ENCODE measurements at regions not wholly inside any gene's neighbourhood (a gene's known extent, or its start where the extent isn't known, plus 50 kb on each side); places are given as distances from the start of the nearest gene placed in this dataset.

- no peak overlapping the region for H3K4me3 ChIP-seq (replicated peaks in 1 of 2; ENCODE audit: low read depth in 2 of 2, low read length in 2 of 2)
- no peak for TF ChIP-seq CTCF (IDR thresholded peaks at IDR 0.05; ENCODE audit: low read depth, low read length)
- DNase-seq (ENCODE audit: low read depth in 2 of 2) = no peak
Measured at GRCh38 chr7:80350430-80350829, 161.4 kb downstream of the GNAT3 start.

- no peak overlapping the region for H3K4me3 ChIP-seq (replicated peaks in 1 of 2; ENCODE audit: low read depth in 2 of 2, low read length in 2 of 2)
- DNase-seq (ENCODE audit: low read depth in 2 of 2) = no peak
- no peak for TF ChIP-seq CTCF (IDR thresholded peaks at IDR 0.05; ENCODE audit: low read depth, low read length)
Measured at GRCh38 chr7:80348223-80348622, 163.6 kb downstream of the GNAT3 start.

- no peak overlapping the region for H3K4me3 ChIP-seq (replicated peaks in 1 of 2; ENCODE audit: low read depth in 2 of 2, low read length in 2 of 2)
- DNase-seq (ENCODE audit: low read depth in 2 of 2) = peak in 1 of 2 donors; percentile 27
- no peak for TF ChIP-seq CTCF (IDR thresholded peaks at IDR 0.05; ENCODE audit: low read depth, low read length)
Measured at GRCh38 chr7:80347173-80347572, 164.7 kb downstream of the GNAT3 start.

GRCh38 chr7:80346704-80347103 lies 165.2 kb downstream of the GNAT3 start:
- H3K4me3 ChIP-seq (replicated peaks in 1 of 2; ENCODE audit: low read depth in 2 of 2, low read length in 2 of 2) = no peak overlapping the region
- no peak for TF ChIP-seq CTCF (IDR thresholded peaks at IDR 0.05; ENCODE audit: low read depth, low read length)
- DNase-seq (ENCODE audit: low read depth in 2 of 2) = peak; percentile 50 to 74

- DNase-seq (ENCODE audit: low read depth in 2 of 2) = peak in 1 of 2 donors; percentile 46
- no peak for TF ChIP-seq CTCF (IDR thresholded peaks at IDR 0.05; ENCODE audit: low read depth, low read length)
- H3K4me3 ChIP-seq (replicated peaks in 1 of 2; ENCODE audit: low read depth in 2 of 2, low read length in 2 of 2) = no peak overlapping the region
Measured at GRCh38 chr7:80335511-80336231, 176.2 kb downstream of the GNAT3 start.

GRCh38 chr7:80334908-80335307 lies 177.0 kb downstream of the GNAT3 start:
- no peak for TF ChIP-seq CTCF (IDR thresholded peaks at IDR 0.05; ENCODE audit: low read depth, low read length)
- peak in 1 of 2 donors; percentile 77 for DNase-seq (ENCODE audit: low read depth in 2 of 2)
- H3K4me3 ChIP-seq (replicated peaks in 1 of 2; ENCODE audit: low read depth in 2 of 2, low read length in 2 of 2) = no peak overlapping the region

GRCh38 chr7:80334196-80334595 lies 177.7 kb downstream of the GNAT3 start:
- no peak overlapping the region for H3K4me3 ChIP-seq (replicated peaks in 1 of 2; ENCODE audit: low read depth in 2 of 2, low read length in 2 of 2)
- no peak for DNase-seq (ENCODE audit: low read depth in 2 of 2)
- no peak for TF ChIP-seq CTCF (IDR thresholded peaks at IDR 0.05; ENCODE audit: low read depth, low read length)
